ENCODE measurements at regions not wholly inside any gene's neighbourhood (a gene's known extent, or its start where the extent isn't known, plus 50 kb on each side); places are given as distances from the start of the nearest gene placed in this dataset.

DNA sequence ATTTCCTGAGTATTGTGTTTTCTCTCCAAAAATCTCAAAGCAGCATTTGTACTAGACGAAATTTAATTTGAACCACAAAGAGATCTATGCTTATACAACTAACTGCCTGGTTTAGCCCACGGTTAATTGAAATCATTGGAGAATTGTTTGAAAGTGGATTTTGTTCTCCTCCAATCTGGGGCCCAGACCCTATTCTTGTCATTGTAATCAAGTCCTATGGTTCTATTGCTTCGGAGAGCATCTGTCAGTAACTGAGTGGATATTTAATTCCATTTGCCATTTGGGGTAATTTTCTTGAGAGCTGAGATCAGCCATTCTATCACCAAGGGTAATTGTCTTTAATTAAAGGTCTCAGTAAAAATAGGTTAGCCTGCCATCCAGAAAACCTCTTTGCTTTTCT, 117.0 kb upstream of the KCNG1 start:
- H3K9me3 ChIP-seq, result no peaks in the 10 kb centered on the region
- H3K27me3 ChIP-seq (replicated peaks; ENCODE audit: insufficient read depth), result no peaks in the 10 kb centered on the region
- DNase-seq (ENCODE audit: low spot score), result no peak
- no peak overlapping the region for H3K27ac ChIP-seq
- intact Hi-C loops (cut with DNase I), result no loop called here
- H3K4me1 ChIP-seq (replicated peaks), result peaks cover 11% of the 10 kb centered on the region
- no peak for TF ChIP-seq POLR2AphosphoS5 (IDR thresholded peaks at IDR 0.05)
- TF ChIP-seq, protein P1, sequence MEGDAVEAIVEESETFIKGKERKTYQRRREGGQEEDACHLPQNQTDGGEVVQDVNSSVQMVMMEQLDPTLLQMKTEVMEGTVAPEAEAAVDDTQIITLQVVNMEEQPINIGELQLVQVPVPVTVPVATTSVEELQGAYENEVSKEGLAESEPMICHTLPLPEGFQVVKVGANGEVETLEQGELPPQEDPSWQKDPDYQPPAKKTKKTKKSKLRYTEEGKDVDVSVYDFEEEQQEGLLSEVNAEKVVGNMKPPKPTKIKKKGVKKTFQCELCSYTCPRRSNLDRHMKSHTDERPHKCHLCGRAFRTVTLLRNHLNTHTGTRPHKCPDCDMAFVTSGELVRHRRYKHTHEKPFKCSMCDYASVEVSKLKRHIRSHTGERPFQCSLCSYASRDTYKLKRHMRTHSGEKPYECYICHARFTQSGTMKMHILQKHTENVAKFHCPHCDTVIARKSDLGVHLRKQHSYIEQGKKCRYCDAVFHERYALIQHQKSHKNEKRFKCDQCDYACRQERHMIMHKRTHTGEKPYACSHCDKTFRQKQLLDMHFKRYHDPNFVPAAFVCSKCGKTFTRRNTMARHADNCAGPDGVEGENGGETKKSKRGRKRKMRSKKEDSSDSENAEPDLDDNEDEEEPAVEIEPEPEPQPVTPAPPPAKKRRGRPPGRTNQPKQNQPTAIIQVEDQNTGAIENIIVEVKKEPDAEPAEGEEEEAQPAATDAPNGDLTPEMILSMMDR (IDR thresholded peaks at IDR 0.05), result no peak
- no peak for TF ChIP-seq POLR2A (IDR thresholded peaks at IDR 0.05)
- H3K4me3 ChIP-seq, result no peak overlapping the region
- no peaks in the 10 kb centered on the region for H3K36me3 ChIP-seq
- WGBS, result 79% methylated on average over 3 of the region's 3 CpGs

DNA sequence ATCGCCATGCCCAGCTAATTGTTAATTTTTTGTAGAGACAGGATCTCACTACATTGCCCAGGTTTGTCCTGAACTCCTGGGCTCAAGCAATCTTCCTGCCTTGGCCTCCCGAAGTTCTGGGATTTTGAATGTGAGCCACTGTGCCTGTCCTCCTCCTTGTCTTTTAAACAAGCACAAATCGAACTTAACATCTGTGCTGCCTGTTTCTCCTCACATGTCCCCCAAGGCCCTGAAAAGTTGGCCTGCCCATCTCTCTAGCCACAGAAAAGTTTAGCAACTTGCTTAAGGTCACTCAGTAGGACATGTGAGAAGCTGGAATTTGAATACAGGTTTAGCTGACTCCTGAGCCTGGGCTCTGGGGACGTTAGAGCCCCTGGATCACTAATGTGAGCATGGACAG, 115.7 kb upstream of the KCNG1 start:
- intact Hi-C loops (cut with DNase I), result no loop called here
- Histone ChIP-seq H3K27me3 (replicated peaks; ENCODE audit: insufficient read depth) (no peaks in the 10 kb centered on the region), H3K36me3 (no peaks in the 10 kb centered on the region), H3K4me1 (replicated peaks) (peaks cover 10% of the 10 kb centered on the region), H3K4me3 (no peak overlapping the region), H3K9me3 (no peaks in the 10 kb centered on the region), H3K27ac (no peak overlapping the region)
- no peak for DNase-seq (ENCODE audit: low spot score)
- 80% methylated on average over 4 of the region's 4 CpGs for WGBS
- TF ChIP-seq POLR2AphosphoS5 (IDR thresholded peaks at IDR 0.05) (no peak), POLR2A (IDR thresholded peaks at IDR 0.05) (no peak)
- TF ChIP-seq, protein P1 (IDR thresholded peaks at IDR 0.05), result no peak

- TF ChIP-seq, protein P1 (IDR thresholded peaks at IDR 0.05), result no peak
- TF ChIP-seq POLR2AphosphoS5 (IDR thresholded peaks at IDR 0.05), result no peak
- no peak for TF ChIP-seq POLR2A (IDR thresholded peaks at IDR 0.05)
- intact Hi-C loops (cut with DNase I), result no loop called here
- no peak for DNase-seq (ENCODE audit: low spot score)
- Histone ChIP-seq H3K36me3 (no peaks in the 10 kb centered on the region), H3K4me3 (no peak overlapping the region), H3K27me3 (replicated peaks; ENCODE audit: insufficient read depth) (no peaks in the 10 kb centered on the region), H3K9me3 (no peaks in the 10 kb centered on the region), H3K4me1 (replicated peaks) (peaks cover 4% of the 10 kb centered on the region), H3K27ac (no peak overlapping the region)
- WGBS, result 94% methylated on average over 3 of the region's 3 CpGs
Measured at GRCh38 chr20:51137461-51137860, 114.6 kb upstream of the KCNG1 start.

GRCh38 chr20:51135926-51136715, 113.2 kb upstream of the KCNG1 start:
- intact Hi-C loops (cut with DNase I), result no loop called here
- 45% methylated on average over 7 of the region's 7 CpGs for WGBS

More at GRCh38 chr20:51135926-51136715, 113.2 kb upstream of the KCNG1 start:
- no peaks in the 10 kb centered on the region for H3K36me3 ChIP-seq
- H3K4me1 ChIP-seq (replicated peaks), result no peaks in the 10 kb centered on the region
- peak; percentile 8 for TF ChIP-seq POLR2AphosphoS5 (IDR thresholded peaks at IDR 0.05)
- TF ChIP-seq POLR2A (IDR thresholded peaks at IDR 0.05), result no peak
- TF ChIP-seq, protein P1 (IDR thresholded peaks at IDR 0.05), result no peak
- no peak overlapping the region for H3K4me3 ChIP-seq
- H3K9me3 ChIP-seq, result no peaks in the 10 kb centered on the region
- H3K27ac ChIP-seq, result no peak overlapping the region
- no peaks in the 10 kb centered on the region for H3K27me3 ChIP-seq (replicated peaks; ENCODE audit: insufficient read depth)
- no peak for DNase-seq (ENCODE audit: low spot score)
